Mesenchymal stem cell (in vitro differentiated cells and primary cell): ENCODE measurements at regions not wholly inside any gene's neighbourhood (a gene's known extent, or its start where the extent isn't known, plus 50 kb on each side); places are given as distances from the start of the nearest gene placed in this dataset.

Experiments used
- DNase-seq: peaks from one replicate; pipeline ENCODE4 v3.0.0-alpha.2; 2013
- H2AFZ ChIP-seq: one replicate; pipeline ENCODE4 v1.6.1; 2013; ENCODE audit warnings: low read depth, mild to moderate bottlenecking, control low read depth, inconsistent platforms, low read length, moderate library complexity
- H2AK5ac ChIP-seq: 2 replicates; pipeline ENCODE4 v1.6.1; 2013; ENCODE audit warnings: low read length, moderate library complexity, mild to moderate bottlenecking, inconsistent platforms; ENCODE audit not compliant: severe bottlenecking
- H2BK120ac ChIP-seq: one replicate; pipeline ENCODE4 v1.6.1; 2013; ENCODE audit warnings: low read depth, mild to moderate bottlenecking, inconsistent platforms, low read length, moderate library complexity
- H2BK12ac ChIP-seq, 2 experiments: one replicate each; pipeline ENCODE4 v1.6.1; 2013; ENCODE audit warnings: inconsistent platforms in 2 of 2, low read length in 2 of 2, mild to moderate bottlenecking in 2 of 2, moderate library complexity in 2 of 2, control low read depth in 1 of 2
- H2BK15ac ChIP-seq: one replicate; pipeline ENCODE4 v1.6.1; 2013; ENCODE audit warnings: mild to moderate bottlenecking, low read depth, inconsistent platforms; ENCODE audit not compliant: poor library complexity, severe bottlenecking
- H2BK5ac ChIP-seq: 2 replicates; pipeline ENCODE4 v1.6.1; 2013; ENCODE audit warnings: low read depth, mild to moderate bottlenecking, low read length, control low read depth, inconsistent platforms; ENCODE audit not compliant: poor library complexity, severe bottlenecking
- H3K14ac ChIP-seq, 2 experiments: one replicate each; pipeline ENCODE4 v1.6.1; 2013; ENCODE audit warnings: inconsistent platforms in 2 of 2, low read length in 2 of 2, control low read depth in 1 of 2, mild to moderate bottlenecking in 1 of 2, moderate library complexity in 1 of 2
- H3K18ac ChIP-seq, 2 experiments: one replicate each; pipeline ENCODE4 v1.6.1; 2013; ENCODE audit warnings: inconsistent platforms in 2 of 2, low read length in 2 of 2, control low read depth in 1 of 2, low read depth in 1 of 2, mild to moderate bottlenecking in 1 of 2
- H3K23ac ChIP-seq, 2 experiments: one replicate each; pipeline ENCODE4 v1.6.1; 2013; ENCODE audit warnings: inconsistent platforms in 2 of 2, low read length in 2 of 2, mild to moderate bottlenecking in 2 of 2, moderate library complexity in 2 of 2, control low read depth in 1 of 2
- H3K27ac ChIP-seq: 2 replicates; pipeline ENCODE4 v1.5.1; 2013; ENCODE audit warnings: mild to moderate bottlenecking, moderate library complexity, low read length, control low read depth, inconsistent platforms; ENCODE audit not compliant: poor library complexity, severe bottlenecking
- H3K27me3 ChIP-seq, 2 experiments: 2 replicates each; pipeline versions ENCODE4 v1.6.1 to v1.7.0; 2013; ENCODE audit warnings: low read length in 2 of 2, mild to moderate bottlenecking in 2 of 2, moderate library complexity in 2 of 2, control low read depth in 1 of 2, inconsistent platforms in 1 of 2; ENCODE audit not compliant: control insufficient read depth in 1 of 2, insufficient read depth in 1 of 2
- H3K36me3 ChIP-seq, 2 experiments: 2 replicates each; pipeline versions ENCODE4 v1.6.1 to v1.7.0; 2013; ENCODE audit warnings: low read length in 2 of 2, control low read depth in 1 of 2, inconsistent platforms in 1 of 2, low read depth in 1 of 2, mild to moderate bottlenecking in 1 of 2; ENCODE audit not compliant: insufficient read depth in 2 of 2, control insufficient read depth in 1 of 2
- H3K4ac ChIP-seq, 2 experiments: one replicate each; pipeline ENCODE4 v1.6.1; 2013; ENCODE audit warnings: inconsistent platforms in 2 of 2, low read length in 2 of 2, mild to moderate bottlenecking in 2 of 2, moderate library complexity in 2 of 2, control low read depth in 1 of 2, low read depth in 1 of 2
- H3K4me1 ChIP-seq: 2 replicates; pipeline ENCODE4 v1.6.1; 2013; ENCODE audit warnings: low read depth, low read length, control low read depth; ENCODE audit not compliant: control insufficient read depth, insufficient read depth
- H3K4me2 ChIP-seq: 2 replicates; pipeline ENCODE4 v1.6.1; 2013; ENCODE audit warnings: low read length, mild to moderate bottlenecking, inconsistent platforms; ENCODE audit not compliant: poor library complexity, severe bottlenecking
- H3K4me3 ChIP-seq, 2 experiments: 2 replicates each; pipeline versions ENCODE4 v1.5.1 to v1.7.0; 2013; ENCODE audit warnings: low read length in 2 of 2, mild to moderate bottlenecking in 2 of 2, control low read depth in 1 of 2, low read depth in 1 of 2; ENCODE audit not compliant: insufficient read depth in 1 of 2
- H3K79me1 ChIP-seq: replicated peaks from 2 replicates; pipeline ENCODE4 v1.6.1; 2013; ENCODE audit warnings: mild to moderate bottlenecking, control low read depth, low read length, inconsistent platforms; ENCODE audit not compliant: poor library complexity, severe bottlenecking
- H3K9ac ChIP-seq: 2 replicates; pipeline ENCODE4 v1.7.0; 2013; ENCODE audit warnings: mild to moderate bottlenecking, low read length, moderate library complexity
- H3K9me3 ChIP-seq: 2 replicates; pipeline ENCODE4 v1.7.0; 2013; ENCODE audit warnings: mild to moderate bottlenecking, low read length; ENCODE audit not compliant: control insufficient read depth
- H4K8ac ChIP-seq: one replicate; pipeline ENCODE4 v1.6.1; 2013; ENCODE audit warnings: inconsistent platforms, mild to moderate bottlenecking, low read length, moderate library complexity
- H4K91ac ChIP-seq: one replicate; pipeline ENCODE4 v1.6.1; 2013; ENCODE audit warnings: mild to moderate bottlenecking, low read length, inconsistent platforms
- WGBS: methylation state at CpG from one replicate; pipeline ENCODE4 v1.1.7; 2013; ENCODE audit warnings: mixed read lengths; 5-methylcytosine and 5-hydroxymethylcytosine counted together

DNA sequence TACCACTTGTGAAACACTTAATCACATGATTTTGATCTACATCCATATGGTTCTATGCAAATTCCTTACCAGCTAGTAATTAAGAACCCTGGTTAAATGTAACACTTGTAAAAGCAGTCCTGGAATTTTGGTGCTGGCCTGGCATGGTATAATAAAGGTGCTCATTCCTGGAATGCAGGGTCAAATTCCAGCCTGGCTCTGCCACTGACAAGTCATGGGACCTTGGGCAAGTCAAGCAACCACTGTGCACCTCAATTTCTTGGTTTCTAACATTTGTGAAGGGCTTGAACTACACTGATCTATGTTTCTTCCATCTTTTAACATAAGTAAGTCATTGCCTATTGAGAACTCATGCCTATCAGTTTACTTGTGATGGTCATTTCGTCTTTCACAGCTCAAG is 91.9 kb upstream of the PIK3CG start:
- Histone ChIP-seq H4K91ac (peak overlapping the region; percentile 84), H3K4me1 (peaks cover 10% of the 10 kb centered on the region), H3K27ac (peak overlapping the region; percentile 68), H3K27me3 (no peaks in the 10 kb centered on the region), H3K14ac (no peak overlapping the region), H2BK12ac (peak overlapping the region; percentile 38 to 94), H3K9me3 (no peaks in the 10 kb centered on the region), H3K4me2 (no peak overlapping the region), H3K9ac (no peak overlapping the region), H2BK15ac (peak overlapping the region; percentile 38), H2AFZ (no peak overlapping the region), H3K36me3 (no peaks in the 10 kb centered on the region), H3K79me1 (no peaks in the 10 kb centered on the region), H3K4ac (peak overlapping the region; percentile 86 to 89), H3K18ac (peak overlapping the region; percentile 87 to 89), H2BK120ac (no peak overlapping the region), H2AK5ac (no peak overlapping the region), H3K23ac (no peak overlapping the region), H3K4me3 (no peak overlapping the region), H4K8ac (no peak overlapping the region), H2BK5ac (no peak overlapping the region)
- WGBS, result no CpG with 5 or more reads among the region's 1 CpG
- no peak for DNase-seq

- Histone ChIP-seq H3K27ac (no peak overlapping the region), H3K4me3 (no peak overlapping the region), H3K36me3 (no peaks in the 10 kb centered on the region), H3K9ac (no peak overlapping the region), H3K4ac (no peak overlapping the region), H3K9me3 (no peaks in the 10 kb centered on the region), H2BK12ac (no peak overlapping the region), H2BK5ac (no peak overlapping the region), H3K14ac (no peak overlapping the region), H3K79me1 (no peaks in the 10 kb centered on the region), H4K8ac (no peak overlapping the region), H2BK15ac (no peak overlapping the region), H3K27me3 (no peaks in the 10 kb centered on the region), H3K4me1 (peaks cover 8% of the 10 kb centered on the region), H3K23ac (no peak overlapping the region), H3K18ac (no peak overlapping the region), H3K4me2 (no peak overlapping the region), H2AK5ac (no peak overlapping the region), H4K91ac (no peak overlapping the region), H2BK120ac (no peak overlapping the region), H2AFZ (no peak overlapping the region)
- no peak for DNase-seq
- 83% methylated on average over 1 of the region's 2 CpGs for WGBS
Measured at GRCh38 chr7:106773721-106774120, 91.4 kb upstream of the PIK3CG start.

GRCh38 chr7:106774213-106774767 is 90.8 kb upstream of the PIK3CG start:
- Histone ChIP-seq H2AFZ (no peak overlapping the region), H3K9me3 (no peaks in the 10 kb centered on the region), H2AK5ac (peak overlapping the region; percentile 65), H2BK15ac (no peak overlapping the region), H3K4me1 (peaks cover 8% of the 10 kb centered on the region), H2BK5ac (no peak overlapping the region), H3K23ac (no peak overlapping the region), H3K79me1 (no peaks in the 10 kb centered on the region), H2BK12ac (no peak overlapping the region), H4K8ac (no peak overlapping the region), H3K27me3 (no peaks in the 10 kb centered on the region), H3K4me3 (no peak overlapping the region), H2BK120ac (no peak overlapping the region), H3K18ac (no peak overlapping the region), H3K36me3 (no peaks in the 10 kb centered on the region), H4K91ac (no peak overlapping the region), H3K4me2 (no peak overlapping the region), H3K9ac (peak overlapping the region; percentile 84), H3K27ac (no peak overlapping the region), H3K4ac (peak overlapping the region in 1 of 2 experiments; percentile 69), H3K14ac (no peak overlapping the region)
- no peak for DNase-seq
- WGBS, result 93% methylated on average over 3 of the region's 4 CpGs

- no peak overlapping the region for H3K14ac ChIP-seq
- peak overlapping the region in 1 of 2 experiments; percentile 69 for H3K4ac ChIP-seq
- peak overlapping the region in 1 of 2 experiments; percentile 48 for H3K4me3 ChIP-seq
- H3K27ac ChIP-seq, result peak overlapping the region; percentile 27
- peak overlapping the region; percentile 38 for H2BK120ac ChIP-seq
- no peaks in the 10 kb centered on the region for H3K27me3 ChIP-seq
- H2BK15ac ChIP-seq, result no peak overlapping the region
- no peak overlapping the region for H2AFZ ChIP-seq
- 46% methylated on average over 12 of the region's 12 CpGs for WGBS
- H4K91ac ChIP-seq, result no peak overlapping the region
- no peak overlapping the region for H3K4me2 ChIP-seq
- H3K36me3 ChIP-seq, result no peaks in the 10 kb centered on the region
- peak overlapping the region; percentile 20 for H4K8ac ChIP-seq
- H2AK5ac ChIP-seq, result peak overlapping the region; percentile 65
- no peaks in the 10 kb centered on the region for H3K9me3 ChIP-seq
- no peak overlapping the region for H3K23ac ChIP-seq
- peak overlapping the region; percentile 18 to 74 for H2BK12ac ChIP-seq
- no peaks in the 10 kb centered on the region for H3K79me1 ChIP-seq
- no peak overlapping the region for H2BK5ac ChIP-seq
- H3K4me1 ChIP-seq, result peaks cover 8% of the 10 kb centered on the region
- H3K18ac ChIP-seq, result peak overlapping the region; percentile 63 to 79
- peak overlapping the region; percentile 84 for H3K9ac ChIP-seq
- peak; percentile 93 for DNase-seq
Measured at GRCh38 chr7:106774768-106775551, 90.1 kb upstream of the PIK3CG start.
